SK-N-SH treated with all-trans-retinoic acid at 6 μM for 48 hours (cell line): ENCODE measurements at regions not wholly inside any gene's neighbourhood (a gene's known extent, or its start where the extent isn't known, plus 50 kb on each side); places are given as distances from the start of the nearest gene placed in this dataset.

Source experiments
- ATAC-seq: fragments of 200-7000 bp; cut with Tn5 transposase; 3 replicates; pipeline ENCODE4 v1.9.1; 2020; ENCODE audit warnings: mild to moderate bottlenecking, moderate library complexity
- ARNTL ChIP-seq: fragments of 450-650 bp; formaldehyde crosslinking; IDR thresholded peaks from 2 replicates; pipeline ENCODE4 v1.5.0; 2020; ENCODE audit warnings: low read depth, mild to moderate bottlenecking, moderate library complexity, borderline replicate concordance
- BACH2 ChIP-seq: fragments of 250-450 bp; sonication (Bioruptor Pico); IDR thresholded peaks from 2 replicates; pipeline ENCODE4 v1.9.0; 2021; ENCODE audit warnings: mild to moderate bottlenecking, borderline replicate concordance
- ESRRG ChIP-seq: fragments of 250-450 bp; sonication (Bioruptor Pico); IDR thresholded peaks from 2 replicates; pipeline ENCODE4 v1.6.1; 2021; ENCODE audit warnings: mild to moderate bottlenecking
- GLIS3 ChIP-seq: fragments of 250-450 bp; sonication (Bioruptor Pico); IDR thresholded peaks from 2 replicates; pipeline ENCODE4 v1.5.0; 2020; ENCODE audit warnings: mild to moderate bottlenecking, moderate library complexity
- ISL1 ChIP-seq: fragments of 250-450 bp; sonication (Bioruptor Pico); IDR thresholded peaks from 2 replicates; pipeline ENCODE4 v2.1.2; 2022; ENCODE audit warnings: mild to moderate bottlenecking, moderate library complexity
- OSR1 ChIP-seq: fragments of 250-450 bp; sonication (Bioruptor Pico); IDR thresholded peaks from 2 replicates; pipeline ENCODE4 v1.8.0; 2022; ENCODE audit warnings: moderate library complexity, mild to moderate bottlenecking, inconsistent platforms
- PPARA ChIP-seq: fragments of 250-450 bp; sonication (Bioruptor Pico); IDR thresholded peaks from 2 replicates; pipeline ENCODE4 v1.5.0; 2020; ENCODE audit warnings: mild to moderate bottlenecking, borderline replicate concordance
- RARB ChIP-seq: fragments of 250-450 bp; sonication (Bioruptor Pico); IDR thresholded peaks from 2 replicates; pipeline ENCODE4 v1.8.0; 2021; ENCODE audit warnings: mild to moderate bottlenecking, moderate library complexity
- TCF4 ChIP-seq: fragments of 250-450 bp; sonication (Bioruptor Pico); IDR thresholded peaks from 2 replicates; pipeline ENCODE4 v1.8.0; 2021; ENCODE audit warnings: mild to moderate bottlenecking, moderate library complexity, borderline replicate concordance
- TOX ChIP-seq: fragments of 250-450 bp; sonication (Bioruptor Pico); IDR thresholded peaks from 2 replicates; pipeline ENCODE4 v1.8.0; 2021; ENCODE audit warnings: mild to moderate bottlenecking, moderate library complexity, borderline replicate concordance
- ZC3H10 ChIP-seq: fragments of 250-450 bp; sonication (Bioruptor Pico); IDR thresholded peaks from 2 replicates; pipeline ENCODE4 v1.5.1; 2021; ENCODE audit warnings: mild to moderate bottlenecking, moderate library complexity
- ZFP3 ChIP-seq: fragments of 250-450 bp; sonication (Bioruptor Pico); IDR thresholded peaks from 2 replicates; pipeline ENCODE4 v1.5.0; 2020; ENCODE audit warnings: mild to moderate bottlenecking, moderate library complexity
- ZNF70 ChIP-seq: fragments of 450-650 bp; formaldehyde crosslinking; IDR thresholded peaks from 2 replicates; pipeline ENCODE4 v1.5.0; 2020; ENCODE audit warnings: mild to moderate bottlenecking, moderate library complexity
- ZNF8 ChIP-seq: fragments of 450-650 bp; formaldehyde crosslinking; IDR thresholded peaks from 2 replicates; pipeline ENCODE4 v1.5.0; 2020; ENCODE audit warnings: mild to moderate bottlenecking, moderate library complexity
- TF ChIP-seq, protein P1 (sequence below): fragments of 250-450 bp; sonication (Bioruptor Pico); IDR thresholded peaks from 2 replicates; pipeline ENCODE4 v1.8.0; 2020; ENCODE audit warnings: mild to moderate bottlenecking, moderate library complexity, borderline replicate concordance
- TF ChIP-seq, protein P2 (sequence below): fragments of 250-450 bp; sonication (Bioruptor Pico); IDR thresholded peaks from 2 replicates; pipeline ENCODE4 v1.5.1; 2020; ENCODE audit warnings: low read depth, mild to moderate bottlenecking, moderate library complexity
- TF ChIP-seq, protein P3 (sequence below): fragments of 250-450 bp; sonication (Bioruptor Pico); IDR thresholded peaks from 2 replicates; pipeline ENCODE4 v1.5.1; 2021; ENCODE audit warnings: mild to moderate bottlenecking, moderate library complexity
- TF ChIP-seq, protein P4 (sequence below): fragments of 250-450 bp; sonication (Bioruptor Pico); IDR thresholded peaks from 2 replicates; pipeline ENCODE4 v1.8.0; 2021; ENCODE audit warnings: low read depth, mild to moderate bottlenecking, moderate library complexity, borderline replicate concordance

DNA sequence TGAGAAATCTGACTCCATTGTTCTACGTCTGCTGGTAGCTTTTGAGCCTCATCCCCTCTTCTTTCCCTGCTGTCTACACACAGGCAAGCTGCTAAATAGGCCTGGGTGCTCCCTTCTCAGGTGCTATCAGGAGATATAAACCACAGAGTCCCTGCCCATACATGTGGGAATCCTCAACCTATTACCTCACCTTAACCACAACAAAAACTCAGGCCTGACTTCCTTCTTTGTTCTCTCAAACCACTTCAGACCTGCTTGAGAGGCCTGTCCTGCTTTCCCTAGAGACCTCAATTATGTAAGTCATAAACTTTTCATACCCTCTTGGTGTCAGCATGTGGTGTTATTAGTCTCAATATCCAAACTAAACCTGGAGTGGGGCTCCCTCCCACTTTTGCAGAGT is 75.0 kb upstream of the MAGI2 start (continued):
- TF ChIP-seq OSR1 = no peak
- TF ChIP-seq, all 23 proteins: peak for 0

DNA sequence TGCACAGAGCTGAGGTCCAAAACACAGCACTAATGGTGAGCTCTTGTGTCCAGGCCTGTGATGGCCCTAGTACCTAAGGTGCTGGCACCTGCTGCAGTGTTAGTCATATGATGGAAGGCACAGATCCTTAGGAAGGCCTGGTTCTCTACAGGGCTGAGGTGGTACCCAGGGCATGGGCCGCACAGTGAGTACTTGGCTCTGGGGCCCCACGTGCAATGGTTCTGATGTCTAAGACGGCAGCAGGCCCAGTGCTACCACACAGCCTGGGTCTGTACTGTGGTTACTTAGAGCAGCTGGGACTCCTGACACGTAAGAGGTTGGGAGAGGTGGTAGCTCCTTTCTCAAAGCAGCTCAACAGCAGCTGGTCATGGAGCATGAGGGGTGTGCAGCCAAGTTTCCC is 70.6 kb upstream of the MAGI2 start:
- TF ChIP-seq ZC3H10 (CRISPR knock-in tag) (no peak), ESRRG (CRISPR knock-in tag) (no peak), GLIS3 (no peak), ARNTL (CRISPR knock-in tag) (no peak)
- TF ChIP-seq, protein P1, sequence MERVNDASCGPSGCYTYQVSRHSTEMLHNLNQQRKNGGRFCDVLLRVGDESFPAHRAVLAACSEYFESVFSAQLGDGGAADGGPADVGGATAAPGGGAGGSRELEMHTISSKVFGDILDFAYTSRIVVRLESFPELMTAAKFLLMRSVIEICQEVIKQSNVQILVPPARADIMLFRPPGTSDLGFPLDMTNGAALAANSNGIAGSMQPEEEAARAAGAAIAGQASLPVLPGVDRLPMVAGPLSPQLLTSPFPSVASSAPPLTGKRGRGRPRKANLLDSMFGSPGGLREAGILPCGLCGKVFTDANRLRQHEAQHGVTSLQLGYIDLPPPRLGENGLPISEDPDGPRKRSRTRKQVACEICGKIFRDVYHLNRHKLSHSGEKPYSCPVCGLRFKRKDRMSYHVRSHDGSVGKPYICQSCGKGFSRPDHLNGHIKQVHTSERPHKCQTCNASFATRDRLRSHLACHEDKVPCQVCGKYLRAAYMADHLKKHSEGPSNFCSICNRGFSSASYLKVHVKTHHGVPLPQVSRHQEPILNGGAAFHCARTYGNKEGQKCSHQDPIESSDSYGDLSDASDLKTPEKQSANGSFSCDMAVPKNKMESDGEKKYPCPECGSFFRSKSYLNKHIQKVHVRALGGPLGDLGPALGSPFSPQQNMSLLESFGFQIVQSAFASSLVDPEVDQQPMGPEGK = no peak
- TF ChIP-seq, protein P2, sequence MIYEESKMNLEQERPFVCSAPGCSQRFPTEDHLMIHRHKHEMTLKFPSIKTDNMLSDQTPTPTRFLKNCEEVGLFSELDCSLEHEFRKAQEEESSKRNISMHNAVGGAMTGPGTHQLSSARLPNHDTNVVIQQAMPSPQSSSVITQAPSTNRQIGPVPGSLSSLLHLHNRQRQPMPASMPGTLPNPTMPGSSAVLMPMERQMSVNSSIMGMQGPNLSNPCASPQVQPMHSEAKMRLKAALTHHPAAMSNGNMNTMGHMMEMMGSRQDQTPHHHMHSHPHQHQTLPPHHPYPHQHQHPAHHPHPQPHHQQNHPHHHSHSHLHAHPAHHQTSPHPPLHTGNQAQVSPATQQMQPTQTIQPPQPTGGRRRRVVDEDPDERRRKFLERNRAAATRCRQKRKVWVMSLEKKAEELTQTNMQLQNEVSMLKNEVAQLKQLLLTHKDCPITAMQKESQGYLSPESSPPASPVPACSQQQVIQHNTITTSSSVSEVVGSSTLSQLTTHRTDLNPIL (CRISPR knock-in tag) = no peak
- TF ChIP-seq, protein P3, sequence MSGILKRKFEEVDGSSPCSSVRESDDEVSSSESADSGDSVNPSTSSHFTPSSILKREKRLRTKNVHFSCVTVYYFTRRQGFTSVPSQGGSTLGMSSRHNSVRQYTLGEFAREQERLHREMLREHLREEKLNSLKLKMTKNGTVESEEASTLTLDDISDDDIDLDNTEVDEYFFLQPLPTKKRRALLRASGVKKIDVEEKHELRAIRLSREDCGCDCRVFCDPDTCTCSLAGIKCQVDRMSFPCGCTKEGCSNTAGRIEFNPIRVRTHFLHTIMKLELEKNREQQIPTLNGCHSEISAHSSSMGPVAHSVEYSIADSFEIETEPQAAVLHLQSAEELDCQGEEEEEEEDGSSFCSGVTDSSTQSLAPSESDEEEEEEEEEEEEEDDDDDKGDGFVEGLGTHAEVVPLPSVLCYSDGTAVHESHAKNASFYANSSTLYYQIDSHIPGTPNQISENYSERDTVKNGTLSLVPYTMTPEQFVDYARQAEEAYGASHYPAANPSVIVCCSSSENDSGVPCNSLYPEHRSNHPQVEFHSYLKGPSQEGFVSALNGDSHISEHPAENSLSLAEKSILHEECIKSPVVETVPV (CRISPR knock-in tag) = no peak
- TF ChIP-seq, all 23 proteins: peak for 0
- no peak for ATAC-seq

DNA sequence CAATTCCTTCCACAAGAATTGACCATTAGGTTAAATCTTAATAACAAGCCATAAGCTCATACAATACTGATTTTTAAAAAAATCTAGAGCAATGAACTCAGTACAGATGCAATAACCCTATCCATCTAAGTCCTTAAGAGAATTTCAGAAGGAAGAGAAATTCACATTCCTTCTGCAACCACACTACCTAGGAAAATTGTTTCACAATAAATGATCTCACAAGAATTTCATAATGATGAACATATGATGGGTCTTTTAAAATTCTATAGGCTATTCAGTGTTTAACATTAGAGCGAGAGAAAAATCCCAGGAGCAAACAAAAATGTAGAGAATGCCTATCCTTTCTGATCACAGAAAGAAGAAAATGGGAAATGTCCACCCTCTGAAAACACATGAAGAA is 70.0 kb upstream of the MAGI2 start:
- no peak for ATAC-seq
- TF ChIP-seq ESRRG (CRISPR knock-in tag) (no peak), ZNF8 (CRISPR knock-in tag) (no peak), RARB (no peak)
- TF ChIP-seq, protein P2 (CRISPR knock-in tag) = no peak
- TF ChIP-seq, all 23 proteins: peak for 0

DNA sequence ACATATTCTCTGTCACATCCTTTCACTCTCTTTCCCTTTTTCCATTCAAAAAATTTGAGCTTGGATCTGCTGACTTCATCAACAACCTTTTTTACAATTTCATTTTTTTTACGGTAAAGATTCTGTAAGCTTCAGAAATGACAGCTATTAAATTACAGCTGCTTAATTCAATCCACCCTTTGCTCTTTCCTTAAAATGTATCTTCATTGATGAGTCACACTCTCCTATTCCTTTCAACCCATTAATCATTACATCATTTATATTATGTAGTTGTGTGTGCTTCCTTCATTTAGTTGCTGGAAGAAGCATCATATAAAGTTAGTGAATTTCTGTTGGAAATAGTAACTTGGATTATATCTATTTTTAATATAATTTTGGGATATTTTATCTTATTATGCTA is 67.1 kb upstream of the MAGI2 start:
- ATAC-seq = peak; percentile 82
- TF ChIP-seq PPARA (CRISPR knock-in tag) (no peak), ESRRG (CRISPR knock-in tag) (no peak), TOX (peak; percentile 62; the same call in 1 of the 2 replicates), ZC3H10 (CRISPR knock-in tag) (peak; percentile 64; the same call in 1 of the 2 replicates), ISL1 (CRISPR knock-in tag) (peak; percentile 88)
- TF ChIP-seq, protein P1 = peak; percentile 35; the same call in 1 of the 2 replicates
- TF ChIP-seq, protein P4, sequence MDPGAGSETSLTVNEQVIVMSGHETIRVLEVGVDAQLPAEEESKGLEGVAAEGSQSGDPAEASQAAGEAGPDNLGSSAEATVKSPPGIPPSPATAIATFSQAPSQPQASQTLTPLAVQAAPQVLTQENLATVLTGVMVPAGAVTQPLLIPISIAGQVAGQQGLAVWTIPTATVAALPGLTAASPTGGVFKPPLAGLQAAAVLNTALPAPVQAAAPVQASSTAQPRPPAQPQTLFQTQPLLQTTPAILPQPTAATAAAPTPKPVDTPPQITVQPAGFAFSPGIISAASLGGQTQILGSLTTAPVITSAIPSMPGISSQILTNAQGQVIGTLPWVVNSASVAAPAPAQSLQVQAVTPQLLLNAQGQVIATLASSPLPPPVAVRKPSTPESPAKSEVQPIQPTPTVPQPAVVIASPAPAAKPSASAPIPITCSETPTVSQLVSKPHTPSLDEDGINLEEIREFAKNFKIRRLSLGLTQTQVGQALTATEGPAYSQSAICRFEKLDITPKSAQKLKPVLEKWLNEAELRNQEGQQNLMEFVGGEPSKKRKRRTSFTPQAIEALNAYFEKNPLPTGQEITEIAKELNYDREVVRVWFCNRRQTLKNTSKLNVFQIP = no peak
- TF ChIP-seq, protein P2 (CRISPR knock-in tag) = no peak

DNA sequence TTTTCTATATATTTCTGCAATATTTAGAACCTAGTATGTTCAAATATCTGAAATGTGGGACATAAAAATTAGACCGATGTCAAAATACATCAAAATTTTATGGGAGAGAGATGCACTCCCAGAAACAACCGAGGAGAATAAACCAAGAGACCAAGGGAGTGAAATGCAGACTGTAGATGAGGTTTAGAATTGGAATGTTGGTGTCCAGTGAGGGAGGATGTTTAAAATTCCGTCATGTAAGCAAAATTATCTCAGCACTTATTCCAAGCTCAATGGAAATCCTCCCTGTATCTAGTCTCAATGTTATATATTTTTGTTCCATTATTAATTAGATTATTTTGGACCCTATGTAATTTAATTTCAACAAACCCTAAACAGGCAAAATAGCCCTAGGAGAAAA is 61.9 kb upstream of the MAGI2 start:
- ATAC-seq = no peak
- TF ChIP-seq ESRRG (CRISPR knock-in tag) (no peak), ZC3H10 (CRISPR knock-in tag) (no peak), BACH2 (CRISPR knock-in tag) (no peak), ZNF70 (CRISPR knock-in tag) (no peak), ZFP3 (CRISPR knock-in tag) (no peak), TCF4 (CRISPR knock-in tag) (no peak), ZNF8 (CRISPR knock-in tag) (no peak)
- TF ChIP-seq, protein P2 (CRISPR knock-in tag) = no peak
- TF ChIP-seq, protein P4 = no peak
